PFSK-1 (cell line): ENCODE measurements at regions not wholly inside any gene's neighbourhood (a gene's known extent, or its start where the extent isn't known, plus 50 kb on each side); places are given as distances from the start of the nearest gene placed in this dataset.

Source experiments
- FOXP2 ChIP-seq: optimal IDR thresholded peaks from 2 replicates; pipeline ENCODE3; 2011; ENCODE audit warnings: borderline replicate concordance, control low read depth, inconsistent platforms; ENCODE audit not compliant: insufficient read depth; ENCODE audit errors: extremely low read length, extremely low read depth
- POLR2AphosphoS5 ChIP-seq: IDR thresholded peaks from 2 replicates; pipeline ENCODE4 v1.6.1; 2012; ENCODE audit warnings: low read depth, mild to moderate bottlenecking, control low read depth, low read length, moderate library complexity
- REST ChIP-seq, 2 experiments: IDR thresholded peaks; 2 replicates each; pipeline versions ENCODE4 v1.6.1 to v1.8.0; 2011 to 2012; ENCODE audit warnings: low read depth in 2 of 2, low read length in 2 of 2, control low read depth in 1 of 2, inconsistent platforms in 1 of 2, mild to moderate bottlenecking in 1 of 2, moderate library complexity in 1 of 2; ENCODE audit not compliant: insufficient read depth in 1 of 2
- SIN3A ChIP-seq: IDR thresholded peaks from 2 replicates; pipeline ENCODE4 v1.6.1; 2012; ENCODE audit warnings: mild to moderate bottlenecking, low read length, moderate library complexity, borderline replicate concordance; ENCODE audit not compliant: insufficient read depth
- TAF1 ChIP-seq: IDR thresholded peaks from 2 replicates; pipeline ENCODE4 v1.6.1; 2012; ENCODE audit warnings: low read length, control low read depth, borderline replicate concordance; ENCODE audit not compliant: insufficient read depth

- TF ChIP-seq FOXP2, result no peak
- no peak for TF ChIP-seq REST (IDR thresholded peaks at IDR 0.05; ENCODE audit: insufficient read depth in 1 of 2, low read depth in 2 of 2, low read length in 2 of 2)
- TF ChIP-seq TAF1, result no peak
- TF ChIP-seq SIN3A, result no peak
- TF ChIP-seq POLR2AphosphoS5, result no peak
These were observed 55.8 kb upstream of the ACTBL2 start for GRCh38 chr5:57538341-57538955.

- TF ChIP-seq FOXP2, result no peak
- no peak for TF ChIP-seq POLR2AphosphoS5
- TF ChIP-seq REST (IDR thresholded peaks at IDR 0.05; ENCODE audit: insufficient read depth in 1 of 2, low read depth in 2 of 2, low read length in 2 of 2), result no peak
- TF ChIP-seq SIN3A, result no peak
- no peak for TF ChIP-seq TAF1
These were observed 55.2 kb upstream of the ACTBL2 start for GRCh38 chr5:57537811-57538210.

GRCh38 chr5:57532513-57533497 lies 50.2 kb upstream of the ACTBL2 start:
- TF ChIP-seq TAF1 (no peak), POLR2AphosphoS5 (no peak), REST (IDR thresholded peaks at IDR 0.05; ENCODE audit: insufficient read depth in 1 of 2, low read depth in 2 of 2, low read length in 2 of 2) (no peak), FOXP2 (no peak)
